SK-N-SH (cell line): ENCODE measurements at regions not wholly inside any gene's neighbourhood (a gene's known extent, or its start where the extent isn't known, plus 50 kb on each side); places are given as distances from the start of the nearest gene placed in this dataset.

Experiments used
- CTCF ChIA-PET: fragments of 300-600, 350-600 bp; formaldehyde crosslinking; extraction: SDS; loops from one replicate; lab custom pipeline; 2021; lab: Yijun Ruan, JAX
- POLR2A ChIA-PET: fragments of 350-600 bp; sonication (Branson Sonifier 250); formaldehyde crosslinking; extraction: SDS; loops from one replicate; lab custom pipeline; 2020; ENCODE audit warnings: antibody characterized with exemption, inconsistent platforms; lab: Yijun Ruan, JAX
- DNase-seq: peaks from one replicate; pipeline ENCODE4 v3.0.0; 2012
- H2AFZ ChIP-seq: fragments of 200-600 bp; sonication (generic); 2 replicates; pipeline ENCODE4 v1.8.1; 2016; ENCODE audit warnings: antibody characterized with exemption, mild to moderate bottlenecking, low read depth
- H3F3A ChIP-seq: fragments of 200-600 bp; sonication (generic); replicated peaks from 2 replicates; pipeline ENCODE3; 2016; ENCODE audit warnings: antibody characterized with exemption, mild to moderate bottlenecking; ENCODE audit not compliant: insufficient read depth
- H3K27ac ChIP-seq, 2 experiments: fragments of 200-500 bp in 1 of 2; fragments of 200-600 bp in 1 of 2; sonication (Bioruptor generic) in 1 of 2; sonication (generic), shearing (Covaris generic) in 1 of 2; 2 replicates each; pipeline versions ENCODE4 v1.5.1 to v1.6.1; 2014 to 2016; ENCODE audit warnings: low read depth in 2 of 2, inconsistent platforms in 1 of 2, low read length in 1 of 2, mild to moderate bottlenecking in 1 of 2, mixed read lengths in 1 of 2
- H3K27me3 ChIP-seq: fragments of 200-600 bp; sonication (generic), shearing (Covaris generic); 2 replicates; pipeline ENCODE4 v1.6.1; 2016; ENCODE audit warnings: mixed run types; ENCODE audit not compliant: insufficient read depth
- H3K36me3 ChIP-seq, 2 experiments: fragments of 200-500 bp in 1 of 2; fragments of 200-600 bp in 1 of 2; sonication (Bioruptor generic) in 1 of 2; sonication (generic) in 1 of 2; replicated peaks in 1 of 2; 2 replicates each; pipeline versions ENCODE3 to v1.5.1; 2014 to 2016; ENCODE audit warnings: low read length in 1 of 2, mild to moderate bottlenecking in 1 of 2; ENCODE audit not compliant: insufficient read depth in 2 of 2, control insufficient read depth in 1 of 2
- H3K4me1 ChIP-seq, 2 experiments: fragments of 200-500 bp in 1 of 2; fragments of 200-600 bp in 1 of 2; sonication (Bioruptor generic) in 1 of 2; sonication (generic), shearing (Covaris generic) in 1 of 2; 2 replicates each; pipeline versions ENCODE4 v1.5.1 to v1.6.1; 2014 to 2016; ENCODE audit warnings: low read depth in 1 of 2, low read length in 1 of 2, mixed run types in 1 of 2; ENCODE audit not compliant: insufficient read depth in 2 of 2, control insufficient read depth in 1 of 2
- H3K4me2 ChIP-seq: fragments of 200-600 bp; sonication (generic), shearing (Covaris generic); 2 replicates; pipeline ENCODE4 v1.6.1; 2017; ENCODE audit warnings: mixed run types
- H3K4me3 ChIP-seq, 2 experiments: fragments of 200-500 bp in 1 of 2; fragments of 200-600 bp in 1 of 2; sonication (Bioruptor generic) in 1 of 2; sonication (generic), shearing (Covaris generic) in 1 of 2; 2 replicates each; pipeline versions ENCODE4 v1.5.1 to v1.8.1; 2014 to 2016; ENCODE audit warnings: low read depth in 2 of 2, inconsistent platforms in 1 of 2, low read length in 1 of 2, mild to moderate bottlenecking in 1 of 2, mixed read lengths in 1 of 2, moderate library complexity in 1 of 2
- H3K79me2 ChIP-seq: fragments of 200-600 bp; sonication (generic); 2 replicates; pipeline ENCODE4 v1.8.1; 2017; ENCODE audit warnings: mild to moderate bottlenecking; ENCODE audit not compliant: insufficient read depth
- H3K9ac ChIP-seq: fragments of 200-600 bp; sonication (generic); 2 replicates; pipeline ENCODE4 v1.6.1; 2017; ENCODE audit warnings: mixed run types
- H3K9me2 ChIP-seq: fragments of 200-600 bp; sonication (generic); 2 replicates; pipeline ENCODE4 v1.6.1; 2017; ENCODE audit warnings: mixed run types
- H3K9me3 ChIP-seq: fragments of 200-600 bp; sonication (generic); 2 replicates; pipeline ENCODE4 v1.6.1; 2017; ENCODE audit warnings: mixed run types, mild to moderate bottlenecking, moderate library complexity
- H4K20me1 ChIP-seq: fragments of 200-600 bp; sonication (generic); 2 replicates; pipeline ENCODE4 v1.6.1; 2017; ENCODE audit warnings: mild to moderate bottlenecking, mixed run types; ENCODE audit not compliant: insufficient read depth
- CHD2 ChIP-seq: fragments of 150-350 bp; IDR thresholded peaks from 2 replicates; pipeline ENCODE4 v1.6.1; 2018; ENCODE audit warnings: low read length; ENCODE audit not compliant: partially characterized antibody
- CTCF ChIP-seq: fragments of 200-600 bp; sonication (generic); IDR thresholded peaks from 2 replicates; pipeline ENCODE4 v1.6.1; 2017; ENCODE audit warnings: antibody characterized with exemption, mild to moderate bottlenecking, moderate library complexity
- FOXJ3 ChIP-seq: sonication (generic); formaldehyde crosslinking; IDR thresholded peaks from 2 replicates; pipeline ENCODE4 v1.5.1; 2020; ENCODE audit warnings: mild to moderate bottlenecking, missing genetic modification reagents
- GABPA ChIP-seq: IDR thresholded peaks from 2 replicates; pipeline ENCODE4 v1.4.0; 2012; ENCODE audit warnings: low read depth, mild to moderate bottlenecking
- IRF3 ChIP-seq: fragments of 150-350 bp; IDR thresholded peaks from 2 replicates; pipeline ENCODE4 v1.6.1; 2016; ENCODE audit warnings: mild to moderate bottlenecking, low read depth, low read length
- JUND ChIP-seq: IDR thresholded peaks from 2 replicates; pipeline ENCODE4 v1.4.0; 2012
- MEF2A ChIP-seq: IDR thresholded peaks from 2 replicates; pipeline ENCODE4 v1.4.0; 2012; ENCODE audit warnings: low read depth, borderline replicate concordance
- MXI1 ChIP-seq: IDR thresholded peaks from 2 replicates; pipeline ENCODE4 v1.6.1; 2012; ENCODE audit warnings: mild to moderate bottlenecking, low read depth, low read length, improper control_type of control experiment
- NFIC ChIP-seq: IDR thresholded peaks from 2 replicates; pipeline ENCODE4 v1.4.0; 2012; ENCODE audit warnings: borderline replicate concordance
- POLR2AphosphoS5 ChIP-seq: IDR thresholded peaks from 2 replicates; pipeline ENCODE4 v1.6.1; 2012; ENCODE audit warnings: low read depth, low read length
- RAD21 ChIP-seq: IDR thresholded peaks from 2 replicates; pipeline ENCODE4 v1.6.1; 2012; ENCODE audit warnings: mild to moderate bottlenecking, low read length
- RCOR1 ChIP-seq: fragments of 150-350 bp; IDR thresholded peaks from 2 replicates; pipeline ENCODE4 v1.6.1; 2017; ENCODE audit warnings: antibody characterized with exemption, low read length
- RXRA ChIP-seq: IDR thresholded peaks from 2 replicates; pipeline ENCODE4 v1.4.0; 2012; ENCODE audit warnings: low read depth, mild to moderate bottlenecking, borderline replicate concordance
- SIN3A ChIP-seq: IDR thresholded peaks from 2 replicates; pipeline ENCODE4 v1.6.1; 2012; ENCODE audit warnings: low read depth, mild to moderate bottlenecking, low read length, moderate library complexity, borderline replicate concordance
- TAF1 ChIP-seq: IDR thresholded peaks from 2 replicates; pipeline ENCODE4 v1.6.1; 2012; ENCODE audit warnings: low read depth, mild to moderate bottlenecking, low read length, moderate library complexity, borderline replicate concordance
- TCF12 ChIP-seq: IDR thresholded peaks from 2 replicates; pipeline ENCODE4 v1.4.0; 2012
- USF1 ChIP-seq: IDR thresholded peaks from 2 replicates; pipeline ENCODE4 v1.4.0; 2012; ENCODE audit warnings: low read depth, borderline replicate concordance
- USF2 ChIP-seq: fragments of 150-350 bp; IDR thresholded peaks from 2 replicates; pipeline ENCODE4 v1.6.1; 2017; ENCODE audit warnings: antibody characterized with exemption, low read length, low read depth, borderline replicate concordance
- YY1 ChIP-seq: IDR thresholded peaks from 2 replicates; pipeline ENCODE4 v1.4.0; 2012; ENCODE audit warnings: low read depth, mild to moderate bottlenecking
- WGBS: methylation state at CpG from one replicate; pipeline ENCODE4 v1.1.6; 2017; ENCODE audit warnings: low lambda C conversion rate; 5-methylcytosine and 5-hydroxymethylcytosine counted together

GRCh38 chr2:219901155-219901554, 273.7 kb downstream of the SLC4A3 start:
- CTCF ChIA-PET: no interaction called here
- WGBS: 12% methylated on average over 7 of the region's 7 CpGs

GRCh38 chr2:219902891-219903552, 275.6 kb downstream of the SLC4A3 start:
- no peaks in the 10 kb centered on the region for H3K36me3 ChIP-seq
- no peaks in the 10 kb centered on the region for H3K9me2 ChIP-seq
- H3K9me3 ChIP-seq: no peaks in the 10 kb centered on the region
- no peaks in the 10 kb centered on the region for H3K79me2 ChIP-seq
- no peak overlapping the region for H3K4me3 ChIP-seq
- H2AFZ ChIP-seq: no peak overlapping the region
- H4K20me1 ChIP-seq: no peaks in the 10 kb centered on the region
- TF ChIP-seq MEF2A (no peak), USF1 (no peak), POLR2AphosphoS5 (no peak), FOXJ3 (CRISPR knock-in tag) (no peak), USF2 (no peak), CTCF (no peak), RXRA (no peak), RAD21 (no peak), CHD2 (no peak), NFIC (no peak), YY1 (no peak), TCF12 (no peak), TAF1 (no peak), GABPA (no peak), RCOR1 (no peak), SIN3A (no peak), IRF3 (no peak), JUND (no peak)
- TF ChIP-seq, all 33 proteins: peak for 0
- ChIA-PET POLR2A (no interaction called here), CTCF (no interaction called here)
- no peak overlapping the region for H3K9ac ChIP-seq
- H3K4me1 ChIP-seq: no peaks in the 10 kb centered on the region; a peak in 1 of 4 replicates
- 13% methylated on average over 10 of the region's 10 CpGs for WGBS
- no peaks in the 10 kb centered on the region for H3F3A ChIP-seq
- H3K4me2 ChIP-seq: no peak overlapping the region
- no peaks in the 10 kb centered on the region; the same call in 1 of the 2 replicates for H3K27me3 ChIP-seq
- H3K27ac ChIP-seq: no peak overlapping the region
- no peak for DNase-seq

More at GRCh38 chr2:219901155-219901554, 273.7 kb downstream of the SLC4A3 start:
- no peak overlapping the region for H2AFZ ChIP-seq
- H3K4me2 ChIP-seq: no peak overlapping the region
- no peaks in the 10 kb centered on the region; the same call in 1 of the 2 replicates for H3K27me3 ChIP-seq
- no peak for TF ChIP-seq MXI1
- no peak for TF ChIP-seq USF2
- TF ChIP-seq, all 33 proteins: peak for 0
- Histone ChIP-seq H3K79me2 (no peaks in the 10 kb centered on the region), H3K27ac (no peak overlapping the region), H3K36me3 (no peaks in the 10 kb centered on the region), H4K20me1 (no peaks in the 10 kb centered on the region), H3K9me2 (no peaks in the 10 kb centered on the region), H3F3A (no peaks in the 10 kb centered on the region), H3K4me3 (no peak overlapping the region), H3K9me3 (no peaks in the 10 kb centered on the region), H3K4me1 (no peaks in the 10 kb centered on the region; a peak in 1 of 4 replicates), H3K9ac (no peak overlapping the region)
- POLR2A ChIA-PET: no interaction called here
- DNase-seq: no peak
